OCI-LY7 (cell line): ENCODE measurements at regions not wholly inside any gene's neighbourhood (a gene's known extent, or its start where the extent isn't known, plus 50 kb on each side); places are given as distances from the start of the nearest gene placed in this dataset.

ENCODE experiments used
- CTCF ChIP-seq: fragments of 200-600 bp; sonication (generic); conservative IDR thresholded peaks from 2 replicates; pipeline ENCODE4 v1.5.1; 2014; ENCODE audit warnings: mild to moderate bottlenecking, antibody characterized with exemption, low read length, moderate library complexity, mixed read lengths
- EZH2phosphoT487 ChIP-seq: fragments of 200-600 bp; sonication (generic); IDR thresholded peaks from 2 replicates; pipeline ENCODE4 v1.6.1; 2018; ENCODE audit warnings: low read depth, borderline replicate concordance, mild to moderate bottlenecking, mixed run types, antibody characterized with exemption, low read length, moderate library complexity, mixed read lengths

GRCh38 chr9:79335987-79336386, 235.8 kb upstream of the TLE4 start:
- TF ChIP-seq CTCF: no peak
- TF ChIP-seq EZH2phosphoT487: no peak
